ENCODE measurements at regions not wholly inside any gene's neighbourhood (a gene's known extent, or its start where the extent isn't known, plus 50 kb on each side); places are given as distances from the start of the nearest gene placed in this dataset.
"Not testable (repeated sequence)": the region's sequence is repeated elsewhere in the genome, so short reads cannot be mapped to it uniquely, and the experiment has no call there.

- not testable (repeated sequence) for DNase-seq (ENCODE audit: low read depth)
Measured at GRCh38 chr1:29755412-29756015, 519.2 kb downstream of the PTPRU start.

GRCh38 chr1:29754573-29755375, 518.5 kb downstream of the PTPRU start:
- no peak for DNase-seq (ENCODE audit: low read depth)

- peak; percentile 41 for DNase-seq (ENCODE audit: low read depth)
Measured at GRCh38 chr1:29753771-29754572, 517.6 kb downstream of the PTPRU start.

GRCh38 chr1:29753244-29753643, 516.9 kb downstream of the PTPRU start:
- DNase-seq (ENCODE audit: low read depth) = no peak

GRCh38 chr1:29752141-29752540, 515.8 kb downstream of the PTPRU start:
- peak; percentile 23 for DNase-seq (ENCODE audit: low read depth)

GRCh38 chr1:29749024-29749945, 513.0 kb downstream of the PTPRU start:
- no peak for DNase-seq (ENCODE audit: low read depth)

- peak; percentile 83 for DNase-seq (ENCODE audit: low read depth)
Measured at GRCh38 chr1:29747196-29747595, 510.9 kb downstream of the PTPRU start.

- DNase-seq (ENCODE audit: low read depth) = no peak
Measured at GRCh38 chr1:29746076-29746665, 509.8 kb downstream of the PTPRU start.

GRCh38 chr1:29744684-29745490, 508.6 kb downstream of the PTPRU start:
- no peak for DNase-seq (ENCODE audit: low read depth)

- no peak for DNase-seq (ENCODE audit: low read depth)
Measured at GRCh38 chr1:29743931-29744330, 507.6 kb downstream of the PTPRU start.

- no peak for DNase-seq (ENCODE audit: low read depth)
Measured at GRCh38 chr1:29743264-29743663, 506.9 kb downstream of the PTPRU start.

- DNase-seq (ENCODE audit: low read depth) = no peak
Measured at GRCh38 chr1:29739176-29739575, 502.9 kb downstream of the PTPRU start.

GRCh38 chr1:29736582-29737188, 500.4 kb downstream of the PTPRU start:
- peak; percentile 68 for DNase-seq (ENCODE audit: low read depth)

- DNase-seq (ENCODE audit: low read depth) = peak; percentile 60
Measured at GRCh38 chr1:29732453-29732852, 496.1 kb downstream of the PTPRU start.

- DNase-seq (ENCODE audit: low read depth) = no peak
Measured at GRCh38 chr1:29730623-29731022, 494.3 kb downstream of the PTPRU start.

- DNase-seq (ENCODE audit: low read depth) = no peak
Measured at GRCh38 chr1:29729281-29729680, 493.0 kb downstream of the PTPRU start.

GRCh38 chr1:29728703-29729102, 492.4 kb downstream of the PTPRU start:
- no peak for DNase-seq (ENCODE audit: low read depth)

GRCh38 chr1:29725262-29725661, 488.9 kb downstream of the PTPRU start:
- DNase-seq (ENCODE audit: low read depth) = no peak

GRCh38 chr1:29722598-29722997, 486.3 kb downstream of the PTPRU start:
- no peak for DNase-seq (ENCODE audit: low read depth)

- DNase-seq (ENCODE audit: low read depth) = peak; percentile 99
Measured at GRCh38 chr1:29719253-29719652, 482.9 kb downstream of the PTPRU start.
